Activated CD8-positive, alpha-beta memory T cell treated with anti-CD3 and anti-CD28 coated beads for 36 hours (primary cell): ENCODE measurements at regions not wholly inside any gene's neighbourhood (a gene's known extent, or its start where the extent isn't known, plus 50 kb on each side); places are given as distances from the start of the nearest gene placed in this dataset.
"Not testable (repeated sequence)": the region's sequence is repeated elsewhere in the genome, so short reads cannot be mapped to it uniquely, and the experiment has no call there.

ENCODE experiments used
- CTCF ChIA-PET: fragments of 350-600 bp; sonication (Branson Sonifier 250); formaldehyde crosslinking; loops from one replicate; lab custom pipeline; 2021; ENCODE audit warnings: antibody characterized with exemption; lab: Charles Lee
- POLR2A ChIA-PET: fragments of 350-600 bp; sonication (Branson Sonifier 250); formaldehyde crosslinking; loops from one replicate; lab custom pipeline; 2021; ENCODE audit warnings: antibody characterized with exemption; lab: Charles Lee

GRCh38 chr15:88965097-88965496, 51.9 kb upstream of the MFGE8 start:
- POLR2A ChIA-PET = interaction anchor here (0.6 kb wide), 1 partner anchor 103 kb away, joined by 3 read pairs; no protein-coding TSS in a partner anchor
- CTCF ChIA-PET = not testable (repeated sequence)

- CTCF ChIA-PET = no interaction called here
- POLR2A ChIA-PET = no interaction called here
Measured at GRCh38 chr15:88970232-88970631, 57.1 kb upstream of the MFGE8 start.

GRCh38 chr15:88974392-88974791, 61.2 kb upstream of the MFGE8 start:
- POLR2A ChIA-PET = no interaction called here
- CTCF ChIA-PET = no interaction called here

GRCh38 chr15:88975891-88976290, 62.7 kb upstream of the MFGE8 start:
- ChIA-PET CTCF (no interaction called here), POLR2A (no interaction called here)

GRCh38 chr15:88976656-88977055, 63.5 kb upstream of the MFGE8 start:
- ChIA-PET POLR2A (no interaction called here), CTCF (no interaction called here)

GRCh38 chr15:88979674-88980073, 66.5 kb upstream of the MFGE8 start:
- ChIA-PET POLR2A (no interaction called here), CTCF (no interaction called here)

- ChIA-PET CTCF (no interaction called here), POLR2A (no interaction called here)
Measured at GRCh38 chr15:88980498-88980897, 67.3 kb upstream of the MFGE8 start.

- POLR2A ChIA-PET = no interaction called here
- CTCF ChIA-PET = interaction anchor here (0.6 kb wide), 1 partner anchor 17 kb away, joined by 3 read pairs; no protein-coding TSS in a partner anchor
Measured at GRCh38 chr15:88981244-88982215, 68.4 kb upstream of the MFGE8 start.

GRCh38 chr15:88982304-88982945, 69.2 kb upstream of the MFGE8 start:
- ChIA-PET CTCF (interaction anchor here (0.6 kb wide), 1 partner anchor 18 kb away, joined by 3 read pairs; no protein-coding TSS in a partner anchor), POLR2A (no interaction called here)

- POLR2A ChIA-PET = no interaction called here
- CTCF ChIA-PET = no interaction called here
Measured at GRCh38 chr15:88982946-88983342, 69.8 kb upstream of the MFGE8 start.

GRCh38 chr15:88983861-88984429, 70.8 kb upstream of the MFGE8 start:
- ChIA-PET CTCF (no interaction called here), POLR2A (no interaction called here)

- CTCF ChIA-PET = no interaction called here
- POLR2A ChIA-PET = no interaction called here
Measured at GRCh38 chr15:88985547-88986393, 72.6 kb upstream of the MFGE8 start.

- POLR2A ChIA-PET = no interaction called here
- CTCF ChIA-PET = no interaction called here
Measured at GRCh38 chr15:88986949-88987590, 73.9 kb upstream of the MFGE8 start.

- POLR2A ChIA-PET = no interaction called here
Measured at GRCh38 chr15:88987591-88987933, 74.4 kb upstream of the MFGE8 start.

GRCh38 chr15:88987934-88988671, 74.9 kb upstream of the MFGE8 start:
- CTCF ChIA-PET = no interaction called here
- POLR2A ChIA-PET = no interaction called here

More at GRCh38 chr15:88987591-88987933, 74.4 kb upstream of the MFGE8 start:
- CTCF ChIA-PET = no interaction called here

- ChIA-PET POLR2A (no interaction called here), CTCF (no interaction called here)
Measured at GRCh38 chr15:88989578-88989977, 76.4 kb upstream of the MFGE8 start.

GRCh38 chr15:88990185-88990679, 77.1 kb upstream of the MFGE8 start:
- ChIA-PET POLR2A (no interaction called here), CTCF (no interaction called here)

- ChIA-PET POLR2A (no interaction called here), CTCF (no interaction called here)
Measured at GRCh38 chr15:88992216-88992615, 79.0 kb upstream of the MFGE8 start.
